NCI-H1694 treated with DMSO at 0.1 percent for 48 hours (cell line): ENCODE measurements at regions not wholly inside any gene's neighbourhood (a gene's known extent, or its start where the extent isn't known, plus 50 kb on each side); places are given as distances from the start of the nearest gene placed in this dataset.

ENCODE experiments used
- DNase-seq: peaks from one replicate; lab custom pipeline; 2025; lab: John Stamatoyannopoulos, UW

DNA sequence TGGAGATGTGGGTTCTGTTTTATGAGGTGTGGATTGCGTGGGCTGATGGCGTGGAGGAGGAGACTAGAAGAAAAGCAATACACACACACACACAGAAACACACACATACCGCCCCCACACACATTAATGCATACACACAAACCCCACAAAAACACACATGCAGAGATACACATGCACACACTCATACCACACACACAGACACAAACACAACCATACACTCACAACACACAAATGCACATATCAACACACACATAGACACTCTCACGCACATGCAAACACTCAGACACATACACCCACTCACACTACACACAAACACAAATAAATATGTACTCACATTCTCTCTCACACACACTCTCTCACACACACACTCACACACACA, 75.7 kb upstream of the UBL3 start:
- DNase-seq, result no peak

DNA sequence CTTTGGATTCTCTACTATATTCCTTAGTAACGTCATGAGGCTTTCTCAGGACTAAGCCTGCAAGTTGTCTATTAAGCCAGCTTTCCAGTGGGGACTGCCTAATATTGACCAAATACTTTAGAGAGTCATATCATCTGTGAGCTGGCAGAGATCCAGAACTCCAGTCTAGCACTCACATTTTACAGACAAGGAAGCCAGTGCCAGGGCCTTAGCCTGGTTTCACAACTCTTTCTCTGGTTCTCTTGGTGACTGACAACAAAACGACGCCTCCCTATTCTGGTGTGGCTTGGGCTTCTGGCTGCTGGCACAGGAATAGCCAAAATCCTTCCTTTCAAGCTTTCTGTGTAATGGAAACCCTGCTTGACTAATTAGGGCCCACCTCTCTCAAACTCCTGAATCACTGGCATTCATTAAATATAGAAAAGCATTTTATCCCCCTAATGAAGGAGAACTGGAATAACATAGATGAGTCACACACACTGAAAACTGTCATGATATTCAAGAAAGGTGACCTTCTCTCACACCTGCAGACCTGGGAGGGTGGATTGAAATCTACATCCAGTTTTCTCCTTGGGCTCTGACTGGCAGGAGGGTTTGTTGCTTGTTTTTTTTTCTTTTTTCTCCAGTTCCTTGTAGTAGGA, 75.2 kb upstream of the UBL3 start:
- no peak for DNase-seq

DNA sequence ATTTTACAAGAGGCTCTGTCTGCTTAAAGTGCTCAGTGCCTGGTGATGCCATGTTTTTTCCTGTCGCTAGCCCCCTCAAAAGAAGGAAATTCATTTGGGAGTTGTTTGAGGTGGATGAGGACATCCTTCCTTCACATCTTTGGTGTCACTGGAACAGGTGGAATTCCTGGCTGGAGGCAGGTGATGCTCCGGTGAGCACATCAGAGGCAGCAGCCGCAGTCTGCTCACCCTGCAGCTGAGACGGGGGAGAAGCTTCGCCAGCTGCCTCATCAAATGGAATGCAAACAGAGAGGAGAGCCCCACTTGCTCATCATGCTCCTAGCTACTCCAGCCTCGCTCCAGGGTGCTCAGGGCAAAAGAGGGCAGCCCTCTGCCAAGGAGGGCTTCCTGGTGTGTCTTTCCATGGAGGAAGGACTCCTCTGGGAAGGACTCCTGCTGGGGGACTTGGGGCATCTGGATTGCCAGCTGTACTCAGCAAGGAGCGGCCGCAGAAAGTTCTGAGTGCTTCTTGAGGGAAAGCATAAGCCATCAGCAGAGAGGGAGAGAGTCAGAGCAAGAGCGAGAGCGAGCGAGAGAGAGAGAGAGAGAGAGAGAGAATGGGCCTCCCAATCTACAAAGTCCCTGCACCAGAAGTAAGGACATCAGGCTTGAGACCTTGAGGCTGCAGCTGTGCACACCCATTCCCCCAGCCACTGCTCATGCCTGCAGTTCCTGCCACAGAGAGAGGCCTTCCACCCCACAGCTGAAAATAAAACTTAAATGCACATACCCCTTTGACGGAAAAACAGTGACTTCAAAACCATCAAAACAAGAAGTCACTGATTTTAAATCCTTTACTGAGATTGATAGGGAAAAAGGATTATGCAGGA, 74.3 kb upstream of the UBL3 start:
- no peak for DNase-seq

DNA sequence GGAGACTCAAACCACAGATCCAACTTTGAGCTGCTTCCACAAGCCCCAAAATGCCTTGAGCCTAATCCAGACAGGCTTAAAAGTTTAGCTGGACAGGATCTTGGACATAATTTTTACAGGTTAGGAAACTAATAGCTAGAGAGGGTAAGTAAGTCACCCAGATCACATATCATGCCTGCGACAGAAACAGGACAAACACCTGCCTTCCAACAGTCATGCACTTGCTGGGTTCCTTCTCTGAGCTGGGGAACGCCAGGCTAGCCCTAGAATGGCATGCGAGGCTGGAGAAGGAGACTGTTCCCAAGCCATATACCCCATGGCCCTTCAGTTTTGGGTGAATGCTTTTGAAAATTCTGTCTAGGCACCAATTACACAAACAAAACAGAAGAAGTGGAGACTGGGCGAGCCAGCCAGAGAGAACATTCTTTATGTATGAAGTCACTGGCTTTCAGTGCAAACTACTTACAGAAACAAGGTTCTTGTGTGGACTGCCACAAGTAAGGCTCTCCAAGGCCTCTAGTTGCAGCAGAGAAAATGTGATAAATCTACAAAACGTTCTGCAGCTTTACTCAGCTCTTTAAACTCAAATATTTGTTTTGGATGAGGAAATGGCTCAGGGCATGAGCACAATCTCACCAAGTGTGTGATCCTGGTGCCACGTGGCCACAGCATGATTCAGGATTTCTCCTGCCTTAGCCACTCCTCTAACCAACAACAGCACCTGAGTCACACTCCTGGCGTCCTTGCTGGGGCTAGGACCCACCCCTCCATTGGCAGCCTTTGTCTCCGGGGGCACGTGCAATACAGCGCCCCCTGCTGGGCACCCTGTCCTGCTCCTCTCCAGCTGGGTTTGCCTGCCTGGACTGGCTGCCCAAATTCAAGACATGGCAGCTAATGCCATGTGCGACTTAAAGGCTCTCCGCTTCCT, 73.4 kb upstream of the UBL3 start:
- no peak for DNase-seq

DNA sequence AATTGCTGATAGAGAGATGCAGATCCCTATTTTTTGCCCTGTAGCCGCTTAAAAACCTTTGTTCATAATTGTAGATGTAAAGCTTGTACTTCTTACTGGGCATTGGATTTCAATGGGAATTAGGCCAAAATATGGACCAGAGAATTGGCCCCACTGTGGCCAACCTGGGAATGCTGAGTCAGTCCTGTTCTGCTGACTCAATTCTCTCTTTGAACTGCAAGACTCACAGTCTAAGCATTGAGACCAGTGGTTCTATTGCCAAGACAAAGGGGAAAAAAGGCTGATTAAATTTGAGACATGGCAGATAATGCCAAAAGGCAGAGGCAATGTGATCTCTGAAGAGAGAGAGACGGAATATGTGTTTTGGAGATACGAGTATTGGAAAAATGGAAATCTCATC, 72.5 kb upstream of the UBL3 start:
- DNase-seq, result no peak

DNA sequence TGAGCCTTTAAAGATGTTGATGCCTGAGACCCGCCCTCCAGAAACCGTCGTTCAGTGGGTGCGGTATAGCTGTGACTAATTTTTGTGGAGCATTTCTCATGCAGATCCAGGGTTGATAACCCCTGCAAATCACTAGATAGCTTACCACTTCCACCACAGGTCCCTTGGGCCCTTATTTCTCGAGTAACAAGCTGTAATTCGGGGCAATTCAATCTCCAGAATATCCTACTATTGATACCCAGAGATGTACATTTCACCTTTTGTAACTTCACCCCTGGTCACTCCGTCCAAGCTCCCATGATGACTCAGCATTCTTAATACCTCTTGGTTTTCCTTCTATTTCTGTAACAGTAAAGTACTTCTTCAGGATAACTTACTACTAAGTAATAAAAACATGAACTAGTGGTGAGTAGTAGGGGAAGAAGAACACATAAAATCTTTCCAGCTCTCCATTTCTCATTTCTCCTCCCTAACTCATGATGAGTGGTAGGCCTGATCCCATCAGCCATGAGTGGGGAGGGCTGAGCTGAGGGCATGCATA, 71.9 kb upstream of the UBL3 start:
- no peak for DNase-seq

DNA sequence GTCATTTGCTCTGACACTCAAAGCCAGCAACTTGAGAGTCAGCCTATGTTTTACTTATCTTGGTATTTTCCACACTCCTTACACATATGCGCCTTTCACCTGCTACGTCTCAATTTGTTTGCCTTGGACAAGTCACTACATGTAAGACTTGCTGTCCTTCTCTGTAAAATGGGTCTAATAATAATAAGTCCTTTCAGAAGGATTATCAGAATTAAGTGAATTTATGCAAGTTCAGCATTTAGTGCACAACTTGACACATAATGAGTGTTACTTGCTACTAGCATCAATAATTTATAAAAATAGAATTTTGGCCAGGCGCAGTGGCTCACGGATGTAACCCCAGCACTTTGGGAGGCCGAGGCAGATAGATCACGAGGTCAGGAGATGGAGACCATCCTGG, 71.1 kb upstream of the UBL3 start:
- no peak for DNase-seq

DNA sequence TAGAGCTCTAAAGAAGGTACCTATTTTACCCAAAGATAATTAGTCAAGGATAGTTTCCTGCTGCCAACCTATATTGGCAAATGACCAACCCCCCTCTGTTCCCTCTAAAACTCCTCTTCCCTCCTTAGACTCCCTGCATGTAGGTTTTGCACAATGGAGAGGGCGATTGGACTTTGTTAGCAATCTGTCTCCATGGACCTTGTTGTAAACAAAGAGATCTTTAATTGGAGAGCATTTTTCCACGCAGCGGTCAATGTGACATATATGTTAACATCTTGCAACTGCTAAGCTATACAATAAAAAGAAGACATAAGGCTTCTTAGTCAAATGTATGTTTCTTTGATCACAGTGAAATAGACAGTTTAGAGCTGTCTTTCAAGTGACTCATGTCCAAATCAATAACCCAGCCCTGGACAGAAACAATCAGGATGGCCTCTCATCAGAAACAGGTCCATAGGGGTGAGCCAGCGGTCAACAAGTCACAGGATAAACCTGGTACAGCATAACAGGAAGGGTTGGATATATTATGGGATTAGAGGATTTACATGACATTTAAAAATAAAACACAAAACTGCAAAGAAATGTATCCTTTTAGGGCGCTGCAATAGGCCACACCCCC, 69.7 kb upstream of the UBL3 start:
- no peak for DNase-seq

DNA sequence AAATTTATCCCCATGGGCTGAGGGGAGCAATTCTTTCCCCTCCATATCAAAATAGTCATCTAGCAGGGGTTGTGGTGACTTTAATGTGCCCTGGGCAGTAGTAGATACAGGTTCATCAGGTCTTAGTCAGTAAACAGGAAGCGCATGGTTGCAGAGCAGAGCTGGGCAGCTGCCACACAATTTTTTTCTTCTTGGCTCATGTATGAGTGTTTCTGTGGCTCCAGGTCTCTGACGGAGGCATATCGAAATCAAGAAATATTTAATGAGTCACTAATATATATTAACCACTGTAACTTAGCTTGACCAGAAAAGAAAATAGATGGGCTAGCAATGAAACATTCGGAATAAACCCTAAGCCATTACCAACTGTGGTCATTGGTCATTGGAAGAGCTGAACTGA, 68.4 kb upstream of the UBL3 start:
- no peak for DNase-seq

DNA sequence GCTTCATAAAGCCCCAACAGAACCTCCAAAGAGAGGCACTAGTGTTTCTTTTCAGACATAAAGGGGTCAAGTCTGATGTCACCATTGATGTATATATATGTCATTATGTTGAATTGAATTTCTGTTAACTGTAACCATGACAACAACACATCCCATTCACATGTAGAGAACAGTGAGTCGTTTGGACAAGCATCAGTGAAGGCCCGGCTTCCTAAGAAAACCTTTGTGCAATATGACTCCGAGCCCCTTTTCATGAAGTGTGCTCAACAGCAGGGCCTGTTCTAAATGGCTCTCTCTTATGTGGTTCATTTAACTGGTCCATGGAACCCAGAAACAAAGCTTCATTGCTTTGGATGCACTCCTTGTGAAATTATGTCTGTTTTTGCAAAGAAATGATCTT, 67.2 kb upstream of the UBL3 start:
- DNase-seq, result no peak

DNA sequence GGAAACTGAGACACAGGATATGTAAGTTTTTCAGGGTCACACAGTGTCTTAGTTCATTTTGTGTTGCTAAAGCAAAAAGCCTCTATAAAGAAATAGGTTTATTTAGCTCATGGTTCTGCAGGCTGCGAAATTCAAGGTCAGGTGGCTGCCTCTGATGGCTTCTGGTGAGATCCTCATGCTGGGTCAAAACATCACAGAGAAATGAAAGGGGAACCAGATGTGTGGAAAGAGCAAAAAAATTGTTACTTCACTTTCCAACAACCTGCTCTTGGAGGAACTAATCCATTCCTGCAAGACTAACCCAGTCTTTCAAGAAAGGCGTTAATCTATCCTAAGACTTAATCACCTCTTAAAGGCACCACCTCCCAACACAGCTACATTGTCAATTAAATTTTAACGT, 64.2 kb upstream of the UBL3 start:
- no peak for DNase-seq

DNA sequence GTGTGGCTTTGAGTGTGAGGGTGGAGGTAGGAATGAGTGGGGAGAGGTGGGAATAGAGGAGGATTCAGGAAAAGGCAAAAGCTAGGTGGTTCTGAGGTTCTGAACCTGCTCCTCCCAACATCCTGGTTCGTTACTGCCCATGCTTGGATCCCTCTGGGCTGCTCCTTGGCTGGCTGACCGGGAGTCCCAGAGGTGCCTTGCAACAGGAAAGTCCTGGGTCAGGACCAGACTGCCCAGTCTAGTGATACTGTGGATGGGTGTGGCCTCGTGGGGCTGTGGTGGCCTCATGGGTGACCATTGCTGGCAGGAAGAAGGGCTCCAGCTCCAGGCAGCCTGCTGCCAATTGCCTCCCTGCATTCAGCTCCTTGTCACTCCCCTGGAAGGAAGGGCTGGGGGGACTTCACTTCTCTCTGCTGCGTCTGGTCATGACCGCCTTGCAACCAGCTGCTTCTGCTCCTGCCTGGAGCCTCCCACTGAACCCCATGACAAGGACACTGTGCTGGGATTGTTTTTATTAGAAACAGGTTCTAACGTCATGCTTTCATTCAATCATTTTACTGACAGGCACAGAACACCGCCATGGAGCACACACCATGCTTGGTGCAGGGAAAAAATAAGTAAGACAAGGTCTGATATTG, 61.5 kb upstream of the UBL3 start:
- no peak for DNase-seq

DNA sequence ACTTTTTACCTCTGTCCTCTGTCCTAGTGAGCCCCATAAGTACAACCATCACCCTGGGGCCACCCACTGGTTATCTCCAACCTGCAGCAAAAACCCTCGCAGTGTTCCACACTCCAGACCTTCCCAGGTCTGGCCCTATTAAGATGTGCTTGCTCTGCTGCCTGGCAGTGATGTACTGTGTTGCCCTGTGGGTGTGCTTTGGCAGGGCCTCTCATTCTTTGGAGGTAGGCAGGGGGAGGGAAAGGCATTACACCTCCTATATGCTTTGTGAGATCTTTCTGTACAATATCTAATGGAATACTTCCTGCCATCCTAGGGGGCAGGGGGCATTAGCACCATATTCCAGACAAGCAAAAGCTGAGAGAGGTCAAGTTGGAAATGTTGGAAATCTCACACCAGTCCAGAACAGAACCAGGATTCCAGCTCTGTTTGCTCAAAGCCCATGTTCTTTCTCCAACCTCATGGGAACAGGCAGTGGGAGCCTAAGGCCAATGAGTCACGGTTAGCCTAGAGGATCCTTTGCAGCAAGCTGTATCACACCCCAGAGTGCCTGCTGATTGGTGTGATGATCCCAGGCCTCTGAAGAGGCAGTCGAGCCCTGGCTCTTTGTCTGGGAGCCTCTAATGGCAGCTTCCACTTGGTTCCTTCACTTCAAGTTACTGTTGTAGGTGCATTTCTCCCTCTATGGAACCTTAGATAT, 59.7 kb upstream of the UBL3 start:
- DNase-seq, result no peak

DNA sequence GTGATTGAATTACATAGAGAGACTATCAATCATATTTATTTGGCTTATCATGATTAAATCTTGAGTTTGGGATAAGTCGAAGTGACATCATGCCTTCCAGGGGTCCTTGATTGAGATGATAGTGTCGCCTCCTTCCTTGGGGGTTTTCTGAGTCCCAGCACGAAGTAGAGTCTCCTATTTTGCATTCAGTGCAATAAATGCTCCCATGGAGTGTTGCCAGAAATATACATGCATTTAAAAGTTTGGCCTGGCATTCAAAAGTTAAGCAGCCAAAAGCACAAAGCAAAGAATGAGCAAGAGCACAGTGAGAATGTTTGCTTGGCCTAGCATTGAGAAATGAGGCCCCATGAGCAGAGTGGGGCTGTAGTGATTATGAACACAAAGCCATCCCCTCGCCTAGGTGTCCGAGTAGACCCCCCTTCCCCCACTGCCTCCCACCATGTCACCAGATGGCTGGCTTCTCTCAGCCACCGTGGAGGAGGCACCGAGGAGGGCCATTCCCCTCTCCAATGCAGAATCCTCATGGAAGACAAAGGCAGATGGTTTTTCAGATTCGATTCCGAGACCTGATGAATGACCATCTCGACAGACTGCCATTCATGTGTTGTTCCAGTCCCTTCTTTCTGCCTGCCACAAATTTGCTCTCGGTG, 58.8 kb upstream of the UBL3 start:
- DNase-seq, result no peak

DNA sequence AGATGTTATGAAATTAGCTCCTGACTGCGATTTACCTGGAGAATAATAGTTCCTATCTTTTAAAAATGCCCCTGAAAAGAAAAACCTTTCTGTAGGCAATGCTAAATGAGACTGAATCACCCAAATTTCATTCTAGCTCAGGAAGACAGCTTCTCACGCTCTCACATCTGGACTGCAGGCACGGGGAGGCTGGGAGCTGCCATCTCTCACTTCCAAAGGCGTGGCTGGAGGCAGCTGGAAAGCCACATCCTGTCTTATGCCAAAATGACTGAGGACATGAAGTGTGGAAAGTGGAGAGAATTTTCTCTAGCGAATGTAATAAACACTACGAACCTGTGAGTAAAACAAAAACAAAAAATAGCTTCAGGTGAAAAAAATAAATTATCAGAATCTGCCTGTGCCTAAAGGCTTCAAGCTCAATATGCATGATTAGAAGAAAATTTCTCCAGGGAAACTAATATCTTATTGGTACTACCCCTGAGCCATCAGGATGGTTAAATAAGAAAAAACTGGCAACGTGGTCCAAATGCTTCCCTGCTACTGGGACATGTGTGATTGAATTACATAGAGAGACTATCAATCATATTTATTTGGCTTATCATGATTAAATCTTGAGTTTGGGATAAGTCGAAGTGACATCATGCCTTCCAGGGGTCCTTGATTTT, 58.1 kb upstream of the UBL3 start:
- DNase-seq, result no peak

DNA sequence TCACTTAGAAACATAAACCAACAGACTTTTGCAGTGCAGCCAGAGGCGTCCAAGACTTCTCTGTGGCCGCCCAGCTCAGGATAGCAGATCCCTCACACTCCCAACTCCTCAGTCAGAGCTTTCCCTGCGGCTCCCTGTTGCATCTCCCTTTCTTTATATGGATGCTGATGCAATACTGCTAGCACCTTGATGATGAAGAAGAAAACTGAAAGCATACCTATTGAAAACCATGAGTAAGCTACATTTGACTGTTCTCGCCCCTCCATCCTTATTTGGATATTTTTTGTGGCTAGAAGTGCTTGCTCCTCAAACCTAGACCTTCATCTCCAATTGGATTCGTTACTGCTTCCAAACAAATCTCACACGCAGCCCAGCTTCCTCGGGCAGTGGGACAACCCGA, 57.3 kb upstream of the UBL3 start:
- DNase-seq, result no peak

DNA sequence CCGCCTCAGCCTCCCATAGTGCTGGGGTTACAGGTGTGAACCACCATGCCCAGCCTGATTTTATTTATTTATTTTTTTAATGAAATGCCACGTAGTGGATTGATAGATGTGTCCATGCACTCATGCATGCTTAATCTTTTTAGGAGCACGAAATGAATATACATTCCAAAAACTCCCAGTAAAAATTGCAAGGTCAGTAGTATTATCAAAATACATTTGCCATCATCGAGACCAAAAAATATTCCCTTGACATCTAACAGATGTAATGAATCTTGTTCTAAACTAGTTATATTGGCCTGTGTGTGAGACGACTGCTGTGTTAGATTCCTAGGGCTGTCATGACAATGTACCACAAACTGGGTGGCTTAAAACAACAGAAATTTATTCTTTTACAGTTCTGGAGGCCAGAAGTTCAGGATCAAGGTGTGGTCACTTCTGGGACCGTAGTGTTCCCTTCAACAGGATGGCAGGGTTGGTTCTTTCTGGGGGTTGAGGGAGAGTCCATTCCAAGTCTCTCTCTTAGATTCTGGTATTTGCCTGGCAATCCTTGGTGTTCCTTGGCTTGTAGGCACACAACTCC, 56.1 kb upstream of the UBL3 start:
- no peak for DNase-seq

DNA sequence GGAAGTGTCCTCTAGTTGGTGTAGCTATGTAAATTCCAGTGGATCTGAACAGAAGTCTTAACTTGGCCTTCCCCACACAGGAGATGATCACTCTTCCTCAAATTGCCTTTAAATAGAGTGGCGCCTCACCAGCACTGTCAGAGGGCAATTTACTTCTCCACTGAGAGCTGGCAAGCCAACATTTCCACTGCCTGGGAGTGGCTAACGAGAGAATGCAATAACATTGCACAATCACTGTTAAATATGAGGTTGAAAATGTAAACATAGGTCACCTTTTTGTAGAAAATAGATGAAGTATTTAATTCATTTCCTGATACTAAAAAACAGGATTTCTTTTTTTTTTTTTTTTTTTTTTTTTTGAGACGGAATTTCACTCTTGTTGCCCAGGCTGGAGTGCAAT, 55.4 kb upstream of the UBL3 start:
- no peak for DNase-seq

DNA sequence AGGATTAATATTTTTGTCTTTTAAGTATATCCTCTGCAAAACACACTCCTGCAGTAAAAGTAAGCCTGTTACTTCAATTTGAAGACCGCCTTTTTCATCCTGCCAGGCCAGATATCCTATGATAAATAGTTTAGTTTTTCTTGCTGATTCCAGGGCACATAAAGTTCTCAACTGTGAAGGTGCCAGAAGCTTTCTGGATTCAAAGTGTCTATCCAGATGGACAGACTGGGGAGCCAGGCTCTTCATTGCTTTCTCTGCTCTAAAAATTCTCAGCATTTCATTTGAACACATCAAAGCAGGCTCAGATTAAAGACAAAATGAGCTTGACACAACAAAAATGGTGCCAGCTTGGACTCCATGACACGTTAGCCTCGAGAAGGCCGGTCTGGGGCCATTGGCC, 53.6 kb upstream of the UBL3 start:
- no peak for DNase-seq

DNA sequence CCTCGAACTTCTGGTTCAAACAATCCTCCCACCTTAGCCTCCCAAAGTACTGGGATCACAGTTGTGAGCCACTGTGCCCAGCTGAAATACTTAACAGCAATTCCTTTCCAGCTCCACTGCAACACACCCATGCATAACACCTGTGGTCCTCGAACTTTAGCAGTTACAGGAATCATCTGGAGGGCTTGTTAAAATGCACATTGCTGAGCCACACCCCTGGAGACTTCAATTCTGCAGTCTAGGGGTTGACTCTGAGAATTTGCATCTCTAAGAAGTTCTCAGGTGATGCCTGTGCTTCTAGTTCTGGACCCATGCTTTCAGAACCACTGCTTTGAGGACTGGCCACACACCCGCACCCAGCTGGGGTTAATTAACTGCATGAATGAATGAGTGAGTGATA, 53.1 kb upstream of the UBL3 start:
- no peak for DNase-seq
